CD4-positive, alpha-beta T cell treated with Interleukin-4 for 4 hours (primary cell): ENCODE measurements at regions not wholly inside any gene's neighbourhood (a gene's known extent, or its start where the extent isn't known, plus 50 kb on each side); places are given as distances from the start of the nearest gene placed in this dataset.
"Not testable (repeated sequence)": the region's sequence is repeated elsewhere in the genome, so short reads cannot be mapped to it uniquely, and the experiment has no call there.

Source experiments
- DNase-seq: peaks from one replicate; pipeline ENCODE4 v3.0.0-alpha.2; 2020

- no peak for DNase-seq
Measured at GRCh38 chr14:83147006-83147405, 1613.4 kb upstream of the SEL1L start.

- DNase-seq, result no peak
Measured at GRCh38 chr14:83151571-83151970, 1617.9 kb upstream of the SEL1L start.

GRCh38 chr14:83153081-83153480 lies 1619.4 kb upstream of the SEL1L start:
- no peak for DNase-seq

GRCh38 chr14:83162361-83162929 lies 1628.8 kb upstream of the SEL1L start:
- no peak for DNase-seq

GRCh38 chr14:83163016-83163415 lies 1629.4 kb upstream of the SEL1L start:
- DNase-seq, result no peak

GRCh38 chr14:83164016-83164415 lies 1630.4 kb upstream of the SEL1L start:
- DNase-seq, result no peak

- no peak for DNase-seq
Measured at GRCh38 chr14:83164591-83164990, 1630.9 kb upstream of the SEL1L start.

GRCh38 chr14:83170165-83170564 lies 1636.5 kb upstream of the SEL1L start:
- no peak for DNase-seq

GRCh38 chr14:83171761-83172160 lies 1638.1 kb upstream of the SEL1L start:
- DNase-seq, result no peak

GRCh38 chr14:83172363-83172762 lies 1638.7 kb upstream of the SEL1L start:
- no peak for DNase-seq

- no peak for DNase-seq
Measured at GRCh38 chr14:83173687-83174086, 1640.0 kb upstream of the SEL1L start.

- no peak for DNase-seq
Measured at GRCh38 chr14:83184531-83184930, 1650.9 kb upstream of the SEL1L start.

GRCh38 chr14:83188311-83188710 lies 1654.7 kb upstream of the SEL1L start:
- DNase-seq, result not testable (repeated sequence)

GRCh38 chr14:83196236-83196635 lies 1662.6 kb upstream of the SEL1L start:
- DNase-seq, result no peak

GRCh38 chr14:83197271-83197670 lies 1663.6 kb upstream of the SEL1L start:
- no peak for DNase-seq

- no peak for DNase-seq
Measured at GRCh38 chr14:83207550-83207949, 1673.9 kb upstream of the SEL1L start.

GRCh38 chr14:83208341-83208740 lies 1674.7 kb upstream of the SEL1L start:
- DNase-seq, result no peak

- no peak for DNase-seq
Measured at GRCh38 chr14:83217492-83217891, 1683.8 kb upstream of the SEL1L start.

- DNase-seq, result no peak
Measured at GRCh38 chr14:83247924-83248639, 1714.4 kb upstream of the SEL1L start.

GRCh38 chr14:83251402-83251801 lies 1717.7 kb upstream of the SEL1L start:
- DNase-seq, result no peak

- no peak for DNase-seq
Measured at GRCh38 chr14:83253870-83254269, 1720.2 kb upstream of the SEL1L start.

- no peak for DNase-seq
Measured at GRCh38 chr14:83255015-83255726, 1721.5 kb upstream of the SEL1L start.

- no peak for DNase-seq
Measured at GRCh38 chr14:83255727-83256090, 1722.1 kb upstream of the SEL1L start.
